HG03575 (cell line): ENCODE measurements at regions not wholly inside any gene's neighbourhood (a gene's known extent, or its start where the extent isn't known, plus 50 kb on each side); places are given as distances from the start of the nearest gene placed in this dataset.

Experiments used
- ATAC-seq: cut with Tn5 transposase; IDR thresholded peaks from one replicate; pipeline ENCODE4 v1.9.1; 2021; ENCODE audit not compliant: unreplicated experiment, insufficient number of reproducible peaks, low FRiP score; ENCODE audit errors: extremely low read depth

GRCh38 chr18:56168049-56168781 lies 470.2 kb downstream of the TXNL1 start:
- ATAC-seq, result no peak

GRCh38 chr18:56167366-56167765 lies 471.0 kb downstream of the TXNL1 start:
- ATAC-seq, result no peak

GRCh38 chr18:56166914-56167313 lies 471.5 kb downstream of the TXNL1 start:
- ATAC-seq, result no peak

GRCh38 chr18:56165601-56166355 lies 472.6 kb downstream of the TXNL1 start:
- no peak for ATAC-seq

- no peak for ATAC-seq
Measured at GRCh38 chr18:56162311-56163265, 475.8 kb downstream of the TXNL1 start.

GRCh38 chr18:56161566-56162260 lies 476.7 kb downstream of the TXNL1 start:
- no peak for ATAC-seq

- no peak for ATAC-seq
Measured at GRCh38 chr18:56158676-56159075, 479.7 kb downstream of the TXNL1 start.

GRCh38 chr18:56157541-56157940 lies 480.9 kb downstream of the TXNL1 start:
- no peak for ATAC-seq

- no peak for ATAC-seq
Measured at GRCh38 chr18:56152551-56153310, 485.7 kb downstream of the TXNL1 start.

- no peak for ATAC-seq
Measured at GRCh38 chr18:56148373-56148772, 490.0 kb downstream of the TXNL1 start.

- ATAC-seq, result no peak
Measured at GRCh38 chr18:56146565-56146964, 491.8 kb downstream of the TXNL1 start.

- no peak for ATAC-seq
Measured at GRCh38 chr18:56142001-56142400, 496.4 kb downstream of the TXNL1 start.

GRCh38 chr18:56139792-56140254 lies 498.6 kb downstream of the TXNL1 start:
- no peak for ATAC-seq

GRCh38 chr18:56139372-56139771 lies 499.0 kb downstream of the TXNL1 start:
- ATAC-seq, result no peak

- no peak for ATAC-seq
Measured at GRCh38 chr18:56136105-56136504, 502.3 kb downstream of the TXNL1 start.

GRCh38 chr18:56130481-56130880 lies 507.9 kb downstream of the TXNL1 start:
- no peak for ATAC-seq

GRCh38 chr18:56128153-56128791 lies 510.1 kb downstream of the TXNL1 start:
- ATAC-seq, result no peak
